ES-I3 (cell line): ENCODE measurements at regions not wholly inside any gene's neighbourhood (a gene's known extent, or its start where the extent isn't known, plus 50 kb on each side); places are given as distances from the start of the nearest gene placed in this dataset.

ENCODE experiments used
- H3K36me3 ChIP-seq: 2 replicates; pipeline ENCODE4 v1.6.1; 2013; ENCODE audit warnings: mild to moderate bottlenecking, low read length, control low read depth, moderate library complexity; ENCODE audit not compliant: insufficient read depth
- H3K4me1 ChIP-seq: 2 replicates; pipeline ENCODE4 v1.6.1; 2013; ENCODE audit warnings: mild to moderate bottlenecking, control low read depth, low read length; ENCODE audit not compliant: insufficient read depth
- H3K9ac ChIP-seq: 2 replicates; pipeline ENCODE4 v1.6.1; 2013; ENCODE audit warnings: low read depth, mild to moderate bottlenecking, low read length, moderate library complexity
- H3K9me3 ChIP-seq: 2 replicates; pipeline ENCODE4 v1.6.1; 2013; ENCODE audit warnings: mild to moderate bottlenecking, low read length, moderate library complexity; ENCODE audit not compliant: control insufficient read depth, insufficient read depth

GRCh38 chr18:74023220-74023619 is 124.4 kb downstream of the FBXO15 start:
- no peak overlapping the region for H3K9ac ChIP-seq
- H3K9me3 ChIP-seq, result no peaks in the 10 kb centered on the region
- H3K36me3 ChIP-seq, result no peaks in the 10 kb centered on the region
- H3K4me1 ChIP-seq, result no peaks in the 10 kb centered on the region

DNA sequence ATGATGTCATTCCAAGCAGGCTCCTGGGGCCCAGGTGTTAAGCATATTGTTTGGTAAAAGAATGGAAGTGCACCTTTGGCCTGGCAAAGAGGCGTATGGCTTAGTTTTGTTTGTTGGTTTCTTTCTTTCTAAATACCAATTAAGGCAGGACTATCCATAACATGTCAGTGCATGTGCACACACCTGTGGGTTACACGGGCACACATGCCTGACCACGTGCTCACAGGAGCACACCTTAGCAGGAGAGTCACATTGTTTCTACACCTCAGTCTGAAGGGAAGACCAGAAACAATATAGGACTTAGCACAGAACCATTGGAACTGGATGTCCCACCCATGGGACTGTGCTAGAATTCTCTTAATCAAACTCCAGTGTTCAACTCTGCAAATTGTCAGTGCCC is 127.8 kb downstream of the FBXO15 start:
- no peaks in the 10 kb centered on the region for H3K4me1 ChIP-seq
- H3K9ac ChIP-seq, result no peak overlapping the region
- no peaks in the 10 kb centered on the region for H3K9me3 ChIP-seq
- no peaks in the 10 kb centered on the region for H3K36me3 ChIP-seq

DNA sequence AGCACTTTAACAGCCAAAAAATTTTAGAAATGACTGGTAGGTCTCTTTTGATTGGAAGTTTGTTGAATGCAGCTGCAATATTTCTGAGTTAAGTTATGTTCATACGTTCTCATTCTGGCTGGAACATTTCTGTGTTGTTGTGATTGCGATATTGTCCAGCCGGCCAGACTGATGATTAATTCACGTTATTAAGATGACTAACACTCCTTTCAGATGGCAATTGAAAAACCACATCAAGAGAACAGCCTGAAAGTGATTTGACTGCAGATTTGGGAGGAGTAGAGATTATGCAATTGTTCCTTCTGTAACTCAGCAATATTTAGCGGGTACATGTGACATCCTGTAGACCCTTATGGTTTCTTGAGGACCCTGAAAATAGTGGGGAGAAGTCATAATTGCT is 133.7 kb downstream of the FBXO15 start:
- Histone ChIP-seq H3K36me3 (no peaks in the 10 kb centered on the region), H3K9ac (no peak overlapping the region), H3K9me3 (no peaks in the 10 kb centered on the region), H3K4me1 (no peaks in the 10 kb centered on the region)

GRCh38 chr18:74012954-74013630 is 134.5 kb downstream of the FBXO15 start:
- H3K9me3 ChIP-seq, result no peaks in the 10 kb centered on the region
- H3K9ac ChIP-seq, result no peak overlapping the region
- H3K36me3 ChIP-seq, result no peaks in the 10 kb centered on the region
- no peaks in the 10 kb centered on the region for H3K4me1 ChIP-seq

GRCh38 chr18:74006143-74006542 is 141.5 kb downstream of the FBXO15 start:
- Histone ChIP-seq H3K4me1 (no peaks in the 10 kb centered on the region), H3K9me3 (no peaks in the 10 kb centered on the region), H3K36me3 (no peaks in the 10 kb centered on the region), H3K9ac (no peak overlapping the region)

DNA sequence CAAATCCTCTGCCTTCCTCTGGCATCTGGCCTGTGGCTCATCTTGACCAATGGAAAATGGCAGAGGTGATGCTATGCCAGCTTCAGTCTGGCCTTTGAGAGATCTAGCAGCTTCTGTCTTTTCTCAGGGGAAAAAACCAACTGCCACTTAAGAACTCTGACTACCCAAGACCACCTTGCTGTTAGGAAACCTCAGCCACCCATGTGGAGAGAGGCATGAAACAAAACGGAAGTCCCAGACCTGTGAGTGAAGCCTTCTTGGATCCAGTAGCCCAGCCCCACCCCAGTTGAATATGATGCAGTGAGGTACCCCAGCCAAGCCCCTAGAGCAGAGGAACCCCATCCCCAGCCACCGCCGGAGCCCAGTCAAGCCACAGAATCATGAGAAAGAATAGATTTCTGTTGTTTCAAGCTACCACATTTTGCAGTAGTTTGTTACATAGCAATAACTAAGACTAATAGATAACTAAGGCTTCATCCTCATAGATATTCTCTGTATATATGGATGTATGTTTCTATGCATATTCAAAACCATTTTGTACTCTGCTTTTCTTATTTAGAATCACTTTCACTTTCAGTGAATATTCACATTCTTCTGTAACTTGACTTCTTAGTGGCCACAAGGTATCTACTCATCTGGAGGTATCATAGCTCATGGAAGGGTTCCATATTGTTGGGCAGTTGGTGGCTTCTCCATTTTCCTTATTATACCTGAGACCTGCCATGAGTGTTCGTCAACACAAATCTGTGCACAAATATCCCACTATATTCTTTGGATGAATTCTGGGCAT is 142.1 kb downstream of the FBXO15 start:
- Histone ChIP-seq H3K4me1 (no peaks in the 10 kb centered on the region), H3K9me3 (no peaks in the 10 kb centered on the region)

GRCh38 chr18:73992242-73993022 is 155.2 kb downstream of the FBXO15 start:
- H3K4me1 ChIP-seq, result no peaks in the 10 kb centered on the region
- H3K9ac ChIP-seq, result no peak overlapping the region
- H3K9me3 ChIP-seq, result no peaks in the 10 kb centered on the region; the same call in 1 of the 2 replicates
- no peaks in the 10 kb centered on the region for H3K36me3 ChIP-seq

More for the DNA sequence above, 142.1 kb downstream of the FBXO15 start:
- Histone ChIP-seq H3K36me3 (no peaks in the 10 kb centered on the region), H3K9ac (no peak overlapping the region)

DNA sequence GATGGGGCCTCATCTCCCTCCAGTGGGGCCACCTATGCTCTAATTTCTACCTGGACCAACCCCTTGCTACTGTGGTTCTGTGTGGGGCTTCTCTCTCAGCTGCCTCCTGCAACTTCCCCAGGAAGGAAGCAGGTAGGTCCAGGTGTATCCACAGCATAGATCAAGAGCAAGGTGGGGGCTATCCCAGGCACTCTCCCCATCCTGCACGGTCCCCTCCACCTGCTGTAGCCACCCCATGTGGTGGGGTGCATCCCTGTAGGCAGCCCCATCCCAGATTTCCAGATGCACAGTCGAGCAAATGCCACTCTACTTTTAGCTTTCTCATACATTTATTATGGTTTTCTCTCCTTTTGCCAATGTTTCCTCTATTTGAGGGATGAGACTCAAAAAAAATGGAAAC is 156.1 kb downstream of the FBXO15 start:
- Histone ChIP-seq H3K9me3 (no peaks in the 10 kb centered on the region; the same call in 1 of the 2 replicates), H3K36me3 (no peaks in the 10 kb centered on the region), H3K4me1 (no peaks in the 10 kb centered on the region), H3K9ac (no peak overlapping the region)

DNA sequence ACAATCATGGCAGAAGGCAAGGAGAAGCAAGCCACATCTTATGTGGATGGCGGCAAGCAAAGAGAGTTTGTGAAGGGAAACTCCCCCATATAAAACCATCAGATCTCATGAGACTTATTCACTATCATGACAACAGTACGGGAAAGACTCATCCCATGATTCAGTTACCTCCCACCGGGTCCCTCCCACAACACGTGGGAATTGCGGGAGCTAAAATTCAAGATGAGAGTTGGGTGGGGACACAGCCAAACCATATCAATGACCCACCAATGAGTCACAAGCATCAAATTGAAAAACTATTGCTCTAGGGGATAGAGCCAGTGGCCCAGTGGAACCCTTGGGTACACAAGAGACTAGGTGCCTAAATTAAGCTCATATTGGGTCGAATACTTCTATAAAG is 157.4 kb downstream of the FBXO15 start:
- Histone ChIP-seq H3K9ac (no peak overlapping the region), H3K36me3 (no peaks in the 10 kb centered on the region), H3K9me3 (no peaks in the 10 kb centered on the region), H3K4me1 (no peaks in the 10 kb centered on the region)

GRCh38 chr18:73987247-73987980 is 160.2 kb downstream of the FBXO15 start:
- Histone ChIP-seq H3K9me3 (no peaks in the 10 kb centered on the region), H3K36me3 (no peaks in the 10 kb centered on the region), H3K4me1 (no peaks in the 10 kb centered on the region), H3K9ac (no peak overlapping the region)

- H3K4me1 ChIP-seq, result no peaks in the 10 kb centered on the region
- no peak overlapping the region for H3K9ac ChIP-seq
- no peaks in the 10 kb centered on the region for H3K9me3 ChIP-seq
- H3K36me3 ChIP-seq, result no peaks in the 10 kb centered on the region
Measured at GRCh38 chr18:73986711-73987110, 160.9 kb downstream of the FBXO15 start.

- H3K9ac ChIP-seq, result no peak overlapping the region
- H3K4me1 ChIP-seq, result no peaks in the 10 kb centered on the region
Measured at GRCh38 chr18:73985855-73986625, 161.6 kb downstream of the FBXO15 start.

GRCh38 chr18:73983970-73984369 is 163.7 kb downstream of the FBXO15 start:
- Histone ChIP-seq H3K36me3 (no peaks in the 10 kb centered on the region), H3K9me3 (no peaks in the 10 kb centered on the region), H3K4me1 (no peaks in the 10 kb centered on the region), H3K9ac (no peak overlapping the region)

More at GRCh38 chr18:73985855-73986625, 161.6 kb downstream of the FBXO15 start:
- H3K9me3 ChIP-seq, result no peaks in the 10 kb centered on the region
- no peaks in the 10 kb centered on the region for H3K36me3 ChIP-seq
